Heart left ventricle (tissue), 13 donors: ENCODE measurements at regions not wholly inside any gene's neighbourhood (a gene's known extent, or its start where the extent isn't known, plus 50 kb on each side); places are given as distances from the start of the nearest gene placed in this dataset.
A peak's percentile ranks its signal among the peaks of the same experiment; 100 is the strongest.

Experiments used
- CTCF ChIP-seq, 12 donors: fragments of 200-600 bp; sonication (generic) in 4 of 12; IDR thresholded peaks; one replicate each; pipeline versions ENCODE4 v1.5.0 to v1.8.0; 2018 to 2022; ENCODE audit warnings: antibody characterized with exemption in 12 of 12, mild to moderate bottlenecking in 5 of 12
- POLR2A ChIP-seq, 2 donors: fragments of 450-650 bp; IDR thresholded peaks; one replicate each; pipeline ENCODE4 v1.6.1; 2017; ENCODE audit warnings: antibody characterized with exemption in 2 of 2, mild to moderate bottlenecking in 2 of 2, moderate library complexity in 2 of 2
- donor health status: ischemic (EF 13 %, LVEDD 7.1; RV severe dilation, severe dysfunction).
- donor health status: DM: no; HTN: yes; CAD: no.
- donor health status: DM: no; HTN: no; CAD: no.
- donor health status: ischemic (EF 25% LVEDD 6.9; RV normal size, moderate dysfunction).
- donor health status: ischemic (EF 25% LVEDD 5.7; RV mildly dilated, moderate dysfunction).
- donor health status: ischemic (EF 35%, LVEDD 5.7; RV mildly dilated, moderate dysfunction).
- donor health status: nonischemic (EF 11% LVEDD 7.7; RV severe dilation, severe dysfunction).
- donor health status: DM: yes; HTN: yes; CAD: no.
- donor health status: PGD.
- donor health status: ischemic (EF 29% LVEDD 5.4; RV normal size, mild dysfunction).
- donor health status: nonischemic (EF 23%, LVEDD 6.1; RV moderate dilation, normal function).

GRCh38 chr2:222792001-222792611 is 68.7 kb upstream of the ACSL3 start:
- TF ChIP-seq CTCF (IDR thresholded peaks at IDR 0.05) (no peak), POLR2A (IDR thresholded peaks at IDR 0.05) (peak in 1 of 2 donors; percentile 27)
